Fibroblast of lung (primary cell): ENCODE measurements at regions not wholly inside any gene's neighbourhood (a gene's known extent, or its start where the extent isn't known, plus 50 kb on each side); places are given as distances from the start of the nearest gene placed in this dataset.

ENCODE experiments used
- EZH2 ChIP-seq: IDR thresholded peaks from 2 replicates; pipeline ENCODE4 v1.5.1; 2012; ENCODE audit warnings: low read length, control low read depth, mild to moderate bottlenecking; ENCODE audit errors: missing control alignments
- TF ChIP-seq, protein P1 (sequence below), 2 donors: IDR thresholded peaks in 1 of 2; conservative IDR thresholded peaks in 1 of 2; 1 replicate in 1 of 2; 2 replicates in 1 of 2; pipeline ENCODE4 v1.5.1; 2011 to 2012; ENCODE audit warnings: low read length in 2 of 2, control low read depth in 1 of 2, inconsistent platforms in 1 of 2, low read depth in 1 of 2, mild to moderate bottlenecking in 1 of 2

GRCh38 chr6:156533872-156534524 lies 243.2 kb upstream of the ARID1B start:
- TF ChIP-seq, protein P1, sequence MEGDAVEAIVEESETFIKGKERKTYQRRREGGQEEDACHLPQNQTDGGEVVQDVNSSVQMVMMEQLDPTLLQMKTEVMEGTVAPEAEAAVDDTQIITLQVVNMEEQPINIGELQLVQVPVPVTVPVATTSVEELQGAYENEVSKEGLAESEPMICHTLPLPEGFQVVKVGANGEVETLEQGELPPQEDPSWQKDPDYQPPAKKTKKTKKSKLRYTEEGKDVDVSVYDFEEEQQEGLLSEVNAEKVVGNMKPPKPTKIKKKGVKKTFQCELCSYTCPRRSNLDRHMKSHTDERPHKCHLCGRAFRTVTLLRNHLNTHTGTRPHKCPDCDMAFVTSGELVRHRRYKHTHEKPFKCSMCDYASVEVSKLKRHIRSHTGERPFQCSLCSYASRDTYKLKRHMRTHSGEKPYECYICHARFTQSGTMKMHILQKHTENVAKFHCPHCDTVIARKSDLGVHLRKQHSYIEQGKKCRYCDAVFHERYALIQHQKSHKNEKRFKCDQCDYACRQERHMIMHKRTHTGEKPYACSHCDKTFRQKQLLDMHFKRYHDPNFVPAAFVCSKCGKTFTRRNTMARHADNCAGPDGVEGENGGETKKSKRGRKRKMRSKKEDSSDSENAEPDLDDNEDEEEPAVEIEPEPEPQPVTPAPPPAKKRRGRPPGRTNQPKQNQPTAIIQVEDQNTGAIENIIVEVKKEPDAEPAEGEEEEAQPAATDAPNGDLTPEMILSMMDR (conservative IDR thresholded peaks at IDR 0.05 in 1 of 2, IDR thresholded peaks at IDR 0.05 in 1 of 2; ENCODE audit: low read depth in 1 of 2, low read length in 2 of 2) = no peak
- TF ChIP-seq EZH2 = no peak
